ENCODE measurements at regions not wholly inside any gene's neighbourhood (a gene's known extent, or its start where the extent isn't known, plus 50 kb on each side); places are given as distances from the start of the nearest gene placed in this dataset.

- TF ChIP-seq FOXK2 (IDR thresholded peaks at IDR 0.05) (no peak), SP1 (IDR thresholded peaks at IDR 0.05) (no peak), PKNOX1 (IDR thresholded peaks at IDR 0.05) (no peak), SUZ12 (IDR thresholded peaks at IDR 0.05) (no peak), ELF4 (IDR thresholded peaks at IDR 0.05) (no peak), FOXM1 (IDR thresholded peaks at IDR 0.05; ENCODE audit: borderline replicate concordance) (no peak), L3MBTL2 (conservative IDR thresholded peaks at IDR 0.05) (no peak), NFRKB (IDR thresholded peaks at IDR 0.05) (no peak), BHLHE40 (IDR thresholded peaks at IDR 0.05; ENCODE audit: borderline replicate concordance) (no peak), TARDBP (IDR thresholded peaks at IDR 0.05) (no peak), CTBP1 (IDR thresholded peaks at IDR 0.05; ENCODE audit: borderline replicate concordance) (no peak)
Observed at GRCh38 chr13:40220299-40220935, 446.0 kb downstream of the FOXO1 start.
